ENCODE measurements at regions not wholly inside any gene's neighbourhood (a gene's known extent, or its start where the extent isn't known, plus 50 kb on each side); places are given as distances from the start of the nearest gene placed in this dataset.
"Not testable (repeated sequence)": the region's sequence is repeated elsewhere in the genome, so short reads cannot be mapped to it uniquely, and the experiment has no call there.

- no peak overlapping the region for H3K4me2 ChIP-seq (replicated peaks; ENCODE audit: extremely low read depth, low read length, poor library complexity, severe bottlenecking)
- WGBS (ENCODE audit: insufficient coverage): 74% methylated on average over 3 of the region's 3 CpGs
- H3K4me1 ChIP-seq (ENCODE audit: control insufficient read depth in 1 of 2, insufficient read depth in 2 of 2, low read length in 2 of 2): no peaks in the 10 kb centered on the region
- no peak overlapping the region for H3K9ac ChIP-seq (ENCODE audit: insufficient read depth, low read length, poor library complexity, severe bottlenecking)
- TF ChIP-seq, protein P1, sequence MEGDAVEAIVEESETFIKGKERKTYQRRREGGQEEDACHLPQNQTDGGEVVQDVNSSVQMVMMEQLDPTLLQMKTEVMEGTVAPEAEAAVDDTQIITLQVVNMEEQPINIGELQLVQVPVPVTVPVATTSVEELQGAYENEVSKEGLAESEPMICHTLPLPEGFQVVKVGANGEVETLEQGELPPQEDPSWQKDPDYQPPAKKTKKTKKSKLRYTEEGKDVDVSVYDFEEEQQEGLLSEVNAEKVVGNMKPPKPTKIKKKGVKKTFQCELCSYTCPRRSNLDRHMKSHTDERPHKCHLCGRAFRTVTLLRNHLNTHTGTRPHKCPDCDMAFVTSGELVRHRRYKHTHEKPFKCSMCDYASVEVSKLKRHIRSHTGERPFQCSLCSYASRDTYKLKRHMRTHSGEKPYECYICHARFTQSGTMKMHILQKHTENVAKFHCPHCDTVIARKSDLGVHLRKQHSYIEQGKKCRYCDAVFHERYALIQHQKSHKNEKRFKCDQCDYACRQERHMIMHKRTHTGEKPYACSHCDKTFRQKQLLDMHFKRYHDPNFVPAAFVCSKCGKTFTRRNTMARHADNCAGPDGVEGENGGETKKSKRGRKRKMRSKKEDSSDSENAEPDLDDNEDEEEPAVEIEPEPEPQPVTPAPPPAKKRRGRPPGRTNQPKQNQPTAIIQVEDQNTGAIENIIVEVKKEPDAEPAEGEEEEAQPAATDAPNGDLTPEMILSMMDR (IDR thresholded peaks at IDR 0.05): no peak
- H3K4me3 ChIP-seq (replicated peaks in 1 of 3; ENCODE audit: low read depth in 2 of 3, low read length in 3 of 3): no peak overlapping the region
- no peaks in the 10 kb centered on the region for H3K79me2 ChIP-seq (ENCODE audit: insufficient read depth, low read length)
- H3K27ac Mint-ChIP-seq: no peak overlapping the region
- no peak for DNase-seq
- H3K36me3 ChIP-seq (replicated peaks in 1 of 2; ENCODE audit: control insufficient read depth in 1 of 2, insufficient read depth in 2 of 2, low read length in 2 of 2): no peaks in the 10 kb centered on the region
- H3K27me3 ChIP-seq (ENCODE audit: control insufficient read depth in 2 of 2, insufficient read depth in 2 of 2, low read length in 2 of 2): no peaks in the 10 kb centered on the region
- intact Hi-C loops (cut with micrococcal nuclease): no loop called here
- no peaks in the 10 kb centered on the region for H4K20me1 ChIP-seq (ENCODE audit: insufficient read depth, low read length)
- H3K36me3 Mint-ChIP-seq: no peaks in the 10 kb centered on the region
- no peak overlapping the region for H3K27ac ChIP-seq (ENCODE audit: low read depth in 1 of 2, low read length in 2 of 2)
- H3K27me3 Mint-ChIP-seq (ENCODE audit: low read depth in 3 of 3): peaks cover 0 to 5% (median 3%) of the 10 kb centered on the region in 3 donors
- no peak overlapping the region for H2AFZ ChIP-seq (ENCODE audit: insufficient read depth, low read depth, low read length, poor library complexity, severe bottlenecking)
- no peaks in the 10 kb centered on the region for H3K4me1 Mint-ChIP-seq
- no peak overlapping the region for H3K4me3 Mint-ChIP-seq
- no peaks in the 10 kb centered on the region for H3K9me3 ChIP-seq (replicated peaks in 1 of 2; ENCODE audit: control insufficient read depth in 1 of 2, insufficient read depth in 1 of 2, low read length in 2 of 2)
- peaks cover 0 to 9% (median 0%) of the 10 kb centered on the region in 7 donors for H3K9me3 Mint-ChIP-seq
Observed at GRCh38 chr10:25869609-25870008, 64.4 kb upstream of the MYO3A start.

GRCh38 chr10:25874402-25874801 is 59.6 kb upstream of the MYO3A start:
- H3K4me3 ChIP-seq (replicated peaks in 1 of 3; ENCODE audit: low read depth in 2 of 3, low read length in 3 of 3); H3K9ac ChIP-seq (ENCODE audit: insufficient read depth, low read length, poor library complexity, severe bottlenecking); H3K9me3 Mint-ChIP-seq; H3K4me2 ChIP-seq (replicated peaks; ENCODE audit: extremely low read depth, low read length, poor library complexity, severe bottlenecking); H3K36me3 Mint-ChIP-seq; H3K27ac Mint-ChIP-seq; H3K27me3 ChIP-seq (ENCODE audit: control insufficient read depth in 2 of 2, insufficient read depth in 2 of 2, low read length in 2 of 2); H3K4me3 Mint-ChIP-seq; H3K27me3 Mint-ChIP-seq (ENCODE audit: low read depth in 3 of 3); H3K4me1 Mint-ChIP-seq; H3K27ac ChIP-seq (ENCODE audit: low read depth in 1 of 2, low read length in 2 of 2); H3K79me2 ChIP-seq (ENCODE audit: insufficient read depth, low read length); intact Hi-C loops (cut with micrococcal nuclease); H3K36me3 ChIP-seq (replicated peaks in 1 of 2; ENCODE audit: control insufficient read depth in 1 of 2, insufficient read depth in 2 of 2, low read length in 2 of 2); H4K20me1 ChIP-seq (ENCODE audit: insufficient read depth, low read length); H3K4me1 ChIP-seq (ENCODE audit: control insufficient read depth in 1 of 2, insufficient read depth in 2 of 2, low read length in 2 of 2); H3K9me3 ChIP-seq (replicated peaks in 1 of 2; ENCODE audit: control insufficient read depth in 1 of 2, insufficient read depth in 1 of 2, low read length in 2 of 2); DNase-seq; H2AFZ ChIP-seq (ENCODE audit: insufficient read depth, low read depth, low read length, poor library complexity, severe bottlenecking): not testable (repeated sequence)
- WGBS (ENCODE audit: insufficient coverage): no CpG with 5 or more reads among the region's 2 CpGs
